Mucosa of rectum (tissue), 2 donors: ENCODE measurements at regions not wholly inside any gene's neighbourhood (a gene's known extent, or its start where the extent isn't known, plus 50 kb on each side); places are given as distances from the start of the nearest gene placed in this dataset.
"Not testable (repeated sequence)": the region's sequence is repeated elsewhere in the genome, so short reads cannot be mapped to it uniquely, and the experiment has no call there.

ENCODE experiments used
- H3K27ac ChIP-seq, 2 donors: one replicate each; pipeline ENCODE4 v1.7.0; 2013; ENCODE audit warnings: inconsistent platforms in 2 of 2, low read depth in 2 of 2, low read length in 2 of 2
- H3K27me3 ChIP-seq, 2 donors: one replicate each; pipeline ENCODE4 v1.7.0; 2013; ENCODE audit warnings: low read length in 2 of 2; ENCODE audit not compliant: control insufficient read depth in 2 of 2, insufficient read depth in 2 of 2
- H3K36me3 ChIP-seq, 2 donors: one replicate each; pipeline ENCODE4 v1.7.0; 2013; ENCODE audit warnings: low read length in 2 of 2; ENCODE audit not compliant: control insufficient read depth in 2 of 2, insufficient read depth in 2 of 2
- H3K4me1 ChIP-seq, 2 donors: one replicate each; pipeline ENCODE4 v1.7.0; 2013; ENCODE audit warnings: low read length in 2 of 2, mild to moderate bottlenecking in 1 of 2; ENCODE audit not compliant: control insufficient read depth in 2 of 2, insufficient read depth in 2 of 2
- H3K4me3 ChIP-seq, 2 donors: one replicate each; pipeline ENCODE4 v1.7.0; 2013; ENCODE audit warnings: low read length in 2 of 2
- H3K9ac ChIP-seq, 2 donors: one replicate each; pipeline ENCODE4 v1.7.0; 2013; ENCODE audit warnings: low read length in 2 of 2, low read depth in 1 of 2, mild to moderate bottlenecking in 1 of 2
- H3K9me3 ChIP-seq, 2 donors: one replicate each; pipeline ENCODE4 v1.7.0; 2013; ENCODE audit warnings: low read length in 2 of 2; ENCODE audit not compliant: control insufficient read depth in 2 of 2
- donor health status: healthy.
- donor health status: Normal muscosa, but diverticular disease.

- no peak overlapping the region for H3K9ac ChIP-seq
- no peak overlapping the region for H3K27ac ChIP-seq
- no peaks in the 10 kb centered on the region for H3K4me1 ChIP-seq
- H3K4me3 ChIP-seq: no peak overlapping the region
- H3K36me3 ChIP-seq: no peaks in the 10 kb centered on the region
- H3K9me3 ChIP-seq: no peaks in the 10 kb centered on the region
- H3K27me3 ChIP-seq: peaks cover 0 to 2% of the 10 kb centered on the region in 2 donors
Measured at GRCh38 chr5:159519365-159519764, 189.1 kb upstream of the IL12B start.

DNA sequence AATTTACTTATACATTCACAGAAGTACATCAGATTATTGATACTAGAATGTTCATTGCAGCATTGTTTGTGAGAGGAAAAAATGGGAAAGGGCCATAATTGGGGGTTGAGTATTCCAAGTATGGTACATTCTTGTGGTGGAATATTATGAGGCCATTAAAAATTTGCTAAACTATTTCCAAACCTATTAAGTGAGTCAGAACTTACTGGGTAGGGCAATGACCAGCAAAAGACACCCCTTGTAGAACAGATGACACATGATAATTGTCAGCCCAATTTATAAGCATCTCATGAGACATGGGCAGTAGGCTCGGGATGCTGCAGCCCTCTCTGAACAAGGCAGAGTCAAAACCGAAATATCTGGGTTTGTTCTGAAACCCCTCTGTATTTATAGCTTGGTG lies 192.6 kb upstream of the IL12B start:
- Histone ChIP-seq H3K27ac (no peak overlapping the region), H3K9me3 (no peaks in the 10 kb centered on the region), H3K9ac (no peak overlapping the region), H3K36me3 (no peaks in the 10 kb centered on the region), H3K27me3 (no peaks in the 10 kb centered on the region), H3K4me3 (no peak overlapping the region), H3K4me1 (no peaks in the 10 kb centered on the region)

- not testable (repeated sequence) for H3K9ac ChIP-seq, H3K36me3 ChIP-seq, H3K27ac ChIP-seq, H3K9me3 ChIP-seq, H3K27me3 ChIP-seq, H3K4me3 ChIP-seq, H3K4me1 ChIP-seq
Measured at GRCh38 chr5:159524279-159524678, 194.0 kb upstream of the IL12B start.

- Histone ChIP-seq H3K9ac (no peak overlapping the region), H3K27ac (no peak overlapping the region), H3K4me1 (no peaks in the 10 kb centered on the region), H3K4me3 (no peak overlapping the region), H3K36me3 (no peaks in the 10 kb centered on the region), H3K27me3 (no peaks in the 10 kb centered on the region), H3K9me3 (no peaks in the 10 kb centered on the region)
Measured at GRCh38 chr5:159525117-159525516, 194.8 kb upstream of the IL12B start.

- H3K27ac ChIP-seq: no peak overlapping the region
- H3K4me1 ChIP-seq: no peaks in the 10 kb centered on the region
- no peaks in the 10 kb centered on the region for H3K9me3 ChIP-seq
Measured at GRCh38 chr5:159527546-159528254, 197.4 kb upstream of the IL12B start.

DNA sequence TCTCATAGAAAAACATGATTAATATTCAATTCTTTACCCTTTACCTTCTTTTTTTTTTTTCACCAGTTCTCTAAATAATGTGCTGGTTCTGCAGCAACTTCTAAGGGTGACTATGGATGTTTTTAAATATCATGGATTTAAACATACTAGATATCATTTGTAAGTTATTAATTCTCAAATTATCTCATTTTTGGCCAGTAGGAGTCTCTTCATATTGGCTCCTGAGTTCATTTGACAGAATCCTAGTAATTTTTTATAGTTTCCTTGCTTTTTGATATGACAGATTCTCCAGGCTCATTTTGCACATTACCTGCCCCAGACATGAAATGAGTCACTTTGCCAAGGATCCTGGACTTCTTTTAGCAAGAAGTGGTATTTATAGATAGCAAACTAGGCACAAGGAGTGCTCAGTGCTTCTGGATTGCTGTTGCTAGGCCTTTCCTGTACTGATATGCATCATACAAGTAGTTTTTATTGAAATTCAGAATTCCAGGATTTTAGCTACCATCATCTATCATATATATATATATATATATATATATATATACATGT lies 201.3 kb upstream of the IL12B start:
- H3K9ac ChIP-seq: no peak overlapping the region
- H3K27ac ChIP-seq: no peak overlapping the region
- H3K36me3 ChIP-seq: no peaks in the 10 kb centered on the region
- H3K9me3 ChIP-seq: no peaks in the 10 kb centered on the region
- no peaks in the 10 kb centered on the region for H3K27me3 ChIP-seq
- no peak overlapping the region for H3K4me3 ChIP-seq
- no peaks in the 10 kb centered on the region for H3K4me1 ChIP-seq

More at GRCh38 chr5:159527546-159528254, 197.4 kb upstream of the IL12B start:
- no peak overlapping the region for H3K9ac ChIP-seq
- H3K4me3 ChIP-seq: no peak overlapping the region
- H3K36me3 ChIP-seq: no peaks in the 10 kb centered on the region
- no peaks in the 10 kb centered on the region for H3K27me3 ChIP-seq

DNA sequence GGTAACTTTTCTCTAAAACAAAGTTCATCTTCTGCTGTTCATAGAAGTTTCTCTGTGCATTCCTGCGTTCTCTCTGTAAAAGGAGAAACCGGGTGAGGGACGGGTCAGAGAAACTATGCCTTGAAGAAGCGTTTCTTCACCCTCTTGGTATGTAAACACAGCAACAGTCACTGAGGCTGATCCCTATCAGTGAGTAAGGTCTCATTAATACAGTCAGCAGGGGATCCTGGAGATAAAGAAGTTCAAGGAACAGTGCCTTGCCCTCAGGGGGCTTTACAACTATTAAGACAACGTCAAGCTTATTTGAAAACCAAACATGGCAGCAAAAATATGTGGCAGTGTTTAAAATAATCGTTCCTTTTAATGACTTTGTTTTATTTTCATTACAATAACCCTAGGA lies 202.9 kb upstream of the IL12B start:
- Histone ChIP-seq H3K4me3 (no peak overlapping the region), H3K9ac (no peak overlapping the region), H3K36me3 (no peaks in the 10 kb centered on the region), H3K27me3 (no peaks in the 10 kb centered on the region), H3K4me1 (no peaks in the 10 kb centered on the region), H3K9me3 (no peaks in the 10 kb centered on the region), H3K27ac (no peak overlapping the region)

GRCh38 chr5:159536166-159536565 lies 205.9 kb upstream of the IL12B start:
- no peak overlapping the region for H3K27ac ChIP-seq
- H3K27me3 ChIP-seq: no peaks in the 10 kb centered on the region
- H3K36me3 ChIP-seq: no peaks in the 10 kb centered on the region
- H3K4me1 ChIP-seq: no peaks in the 10 kb centered on the region
- H3K9ac ChIP-seq: no peak overlapping the region
- no peak overlapping the region for H3K4me3 ChIP-seq
- H3K9me3 ChIP-seq: no peaks in the 10 kb centered on the region

GRCh38 chr5:159536646-159537045 lies 206.4 kb upstream of the IL12B start:
- Histone ChIP-seq H3K36me3 (no peaks in the 10 kb centered on the region), H3K9me3 (no peaks in the 10 kb centered on the region), H3K4me1 (no peaks in the 10 kb centered on the region), H3K4me3 (no peak overlapping the region), H3K9ac (no peak overlapping the region), H3K27ac (no peak overlapping the region), H3K27me3 (no peaks in the 10 kb centered on the region)

DNA sequence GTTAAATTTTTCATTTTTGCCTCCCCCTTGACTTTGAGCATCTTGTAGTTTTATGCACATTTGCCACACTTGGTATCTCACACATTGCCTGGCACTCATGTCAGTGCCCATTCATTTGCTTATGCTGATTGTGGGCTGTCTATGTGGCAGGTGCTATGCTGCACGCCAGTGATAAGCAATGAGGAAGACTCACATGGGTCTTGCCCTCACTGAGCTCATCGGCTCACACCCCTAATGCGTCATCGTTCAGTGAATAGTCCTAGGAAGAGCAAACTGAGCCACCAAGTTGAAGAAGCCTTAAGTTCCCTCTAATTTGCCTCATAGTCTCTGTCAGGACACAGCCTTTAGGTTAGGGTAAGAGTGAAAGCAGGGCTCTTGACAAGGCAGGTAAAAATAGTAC lies 209.4 kb upstream of the IL12B start:
- Histone ChIP-seq H3K27ac (no peak overlapping the region), H3K27me3 (no peaks in the 10 kb centered on the region), H3K4me3 (no peak overlapping the region), H3K36me3 (no peaks in the 10 kb centered on the region), H3K9me3 (no peaks in the 10 kb centered on the region), H3K9ac (no peak overlapping the region), H3K4me1 (no peaks in the 10 kb centered on the region)
